ENCODE measurements at regions not wholly inside any gene's neighbourhood (a gene's known extent, or its start where the extent isn't known, plus 50 kb on each side); places are given as distances from the start of the nearest gene placed in this dataset.

- Histone ChIP-seq H3K27ac (ENCODE audit: low read length) (no peak overlapping the region), H3K36me3 (ENCODE audit: insufficient read depth, low read length) (no peaks in the 10 kb centered on the region)
- TF ChIP-seq TAF1 (IDR thresholded peaks at IDR 0.05; ENCODE audit: low read depth) (no peak), REST (IDR thresholded peaks at IDR 0.05; ENCODE audit: borderline replicate concordance) (no peak), SMC3 (conservative IDR thresholded peaks at IDR 0.05; ENCODE audit: poor library complexity) (no peak), CTCF (IDR thresholded peaks at IDR 0.05; ENCODE audit: poor library complexity, severe bottlenecking) (no peak), EP300 (conservative IDR thresholded peaks at IDR 0.05; ENCODE audit: poor library complexity, severe bottlenecking) (no peak), EZH2 (IDR thresholded peaks at IDR 0.05; ENCODE audit: borderline replicate concordance, insufficient read depth, low read length, poor library complexity, severe bottlenecking) (no peak)
Measured at GRCh38 chr11:115884800-115885534, 380.8 kb upstream of the CADM1 start.

GRCh38 chr11:115874843-115875242 lies 370.6 kb upstream of the CADM1 start:
- no peaks in the 10 kb centered on the region for H3K79me2 ChIP-seq (replicated peaks; ENCODE audit: insufficient read depth, low read length)
- H3K36me3 ChIP-seq (ENCODE audit: insufficient read depth, low read length), result no peaks in the 10 kb centered on the region
- H3K27me3 ChIP-seq (ENCODE audit: insufficient read depth, low read depth, low read length), result no peaks in the 10 kb centered on the region
- H3K4me3 ChIP-seq (ENCODE audit: low read length), result no peak overlapping the region
- no peaks in the 10 kb centered on the region for H3F3A ChIP-seq (ENCODE audit: insufficient read depth, low read length, poor library complexity, severe bottlenecking)
- no peaks in the 10 kb centered on the region for H3K9me3 ChIP-seq (ENCODE audit: low read length)
- H2AFZ ChIP-seq (ENCODE audit: low read depth, low read length), result no peak overlapping the region
- no peak overlapping the region for H3K27ac ChIP-seq (ENCODE audit: low read length)
- no peak overlapping the region for H3K4me2 ChIP-seq (ENCODE audit: low read length)
- no peaks in the 10 kb centered on the region for H3K9me2 ChIP-seq (ENCODE audit: insufficient read depth, low read length)
- H3K9ac ChIP-seq (ENCODE audit: low read length), result no peak overlapping the region
- TF ChIP-seq SMC3 (conservative IDR thresholded peaks at IDR 0.05; ENCODE audit: poor library complexity) (no peak), EP300 (conservative IDR thresholded peaks at IDR 0.05; ENCODE audit: poor library complexity, severe bottlenecking) (no peak), POLR2AphosphoS5 (IDR thresholded peaks at IDR 0.05) (no peak), RAD21 (conservative IDR thresholded peaks at IDR 0.05) (no peak), EZH2 (IDR thresholded peaks at IDR 0.05; ENCODE audit: borderline replicate concordance, insufficient read depth, low read length, poor library complexity, severe bottlenecking) (no peak), MXI1 (conservative IDR thresholded peaks at IDR 0.05; ENCODE audit: poor library complexity, severe bottlenecking) (no peak), TAF1 (IDR thresholded peaks at IDR 0.05; ENCODE audit: low read depth) (no peak), CTCF (IDR thresholded peaks at IDR 0.05; ENCODE audit: poor library complexity, severe bottlenecking) (no peak), REST (IDR thresholded peaks at IDR 0.05; ENCODE audit: borderline replicate concordance) (no peak)
- no peaks in the 10 kb centered on the region for H4K20me1 ChIP-seq (ENCODE audit: insufficient read depth)

More at GRCh38 chr11:115884800-115885534, 380.8 kb upstream of the CADM1 start:
- Histone ChIP-seq H3K9me2 (ENCODE audit: insufficient read depth, low read length) (no peaks in the 10 kb centered on the region), H3K9ac (ENCODE audit: low read length) (no peak overlapping the region), H2AFZ (ENCODE audit: low read depth, low read length) (no peak overlapping the region), H3K79me2 (replicated peaks; ENCODE audit: insufficient read depth, low read length) (no peaks in the 10 kb centered on the region), H4K20me1 (ENCODE audit: insufficient read depth) (no peaks in the 10 kb centered on the region), H3K4me3 (ENCODE audit: low read length) (no peak overlapping the region), H3K4me2 (ENCODE audit: low read length) (no peak overlapping the region), H3K9me3 (ENCODE audit: low read length) (no peaks in the 10 kb centered on the region), H3F3A (ENCODE audit: insufficient read depth, low read length, poor library complexity, severe bottlenecking) (no peaks in the 10 kb centered on the region), H3K27me3 (ENCODE audit: insufficient read depth, low read depth, low read length) (no peaks in the 10 kb centered on the region)

All from neural cell (in vitro differentiated cells).